Thyroid gland (tissue), 4 donors: ENCODE measurements at regions not wholly inside any gene's neighbourhood (a gene's known extent, or its start where the extent isn't known, plus 50 kb on each side); places are given as distances from the start of the nearest gene placed in this dataset.

Experiments used
- DNase-seq, 2 donors: peaks; one replicate each; pipeline ENCODE4 v3.0.0-alpha.2; 2019
- H3K27ac ChIP-seq, 3 donors: fragments of 200-600 bp; sonication (generic); 1 replicate in 2 of 3; 2 replicates in 1 of 3; pipeline ENCODE4 v1.5.1; 2016 to 2019; ENCODE audit warnings: mild to moderate bottlenecking in 1 of 3, moderate library complexity in 1 of 3
- H3K27me3 ChIP-seq: fragments of 200-600 bp; sonication (generic); one replicate; pipeline ENCODE4 v1.5.1; 2019
- H3K36me3 ChIP-seq, 2 donors: fragments of 200-600 bp; sonication (generic); one replicate each; pipeline ENCODE4 v1.5.1; 2016 to 2019
- H3K4me1 ChIP-seq, 2 donors: fragments of 200-600 bp; sonication (generic); one replicate each; pipeline ENCODE4 v1.5.1; 2017 to 2019
- H3K4me3 ChIP-seq, 3 donors: fragments of 200-600 bp; sonication (generic); replicated peaks in 1 of 3; 1 replicate in 2 of 3; 2 replicates in 1 of 3; pipeline ENCODE4 v1.5.1; 2016; ENCODE audit warnings: mild to moderate bottlenecking in 1 of 3
- H3K9me3 ChIP-seq: fragments of 200-600 bp; sonication (generic); one replicate; pipeline ENCODE4 v1.5.1; 2017
- CTCF ChIP-seq, 6 experiments: fragments of 200-600 bp in 3 of 6; fragments of 450-650 bp in 3 of 6; sonication (generic) in 3 of 6; IDR thresholded peaks; one replicate each; pipeline ENCODE4 v1.5.1; 2016 to 2019; ENCODE audit warnings: antibody characterized with exemption in 6 of 6, mild to moderate bottlenecking in 2 of 6, inconsistent platforms in 1 of 6, moderate library complexity in 1 of 6
- POLR2A ChIP-seq, 2 donors: fragments of 450-650 bp; IDR thresholded peaks; one replicate each; pipeline ENCODE4 v1.6.1; 2017; ENCODE audit warnings: antibody characterized with exemption in 2 of 2, mild to moderate bottlenecking in 2 of 2, moderate library complexity in 1 of 2
- WGBS, 2 donors: methylation state at CpG; one replicate each; pipeline ENCODE4 v1.1.5; 2017; 5-methylcytosine and 5-hydroxymethylcytosine counted together
- intact Hi-C: fragments of 100-400 bp; cut with DNase I; formaldehyde crosslinking; loops from one replicate; pipeline ENCODE4 v1.15.1; 2023

- Histone ChIP-seq H3K9me3 (no peaks in the 10 kb centered on the region), H3K27ac (no peak overlapping the region), H3K4me3 (no peak overlapping the region), H3K27me3 (no peaks in the 10 kb centered on the region), H3K4me1 (no peaks in the 10 kb centered on the region), H3K36me3 (no peaks in the 10 kb centered on the region)
- WGBS, 2 donors = 86 to 90% methylated on average over 4 of the region's 4 CpGs
- TF ChIP-seq POLR2A (IDR thresholded peaks at IDR 0.05) (no peak), CTCF (IDR thresholded peaks at IDR 0.05) (no peak)
- intact Hi-C loops = no loop called here
- no peak for DNase-seq
These were observed 152.3 kb upstream of the EGLN3 start for GRCh38 chr14:34103176-34103575.

GRCh38 chr14:34099635-34100034, 148.8 kb upstream of the EGLN3 start:
- Histone ChIP-seq H3K9me3 (no peaks in the 10 kb centered on the region), H3K36me3 (no peaks in the 10 kb centered on the region), H3K27me3 (no peaks in the 10 kb centered on the region), H3K27ac (no peak overlapping the region), H3K4me3 (no peak overlapping the region), H3K4me1 (no peaks in the 10 kb centered on the region)
- 85 to 88% methylated on average over 5 of the region's 5 CpGs for WGBS, 2 donors
- intact Hi-C loops = loop anchor here (2.0 to 5.0 kb wide), 2 partner anchors 128 to 259 kb away; no protein-coding TSS in a partner anchor
- DNase-seq = no peak
- TF ChIP-seq CTCF (IDR thresholded peaks at IDR 0.05) = no peak
- no peak for TF ChIP-seq POLR2A (IDR thresholded peaks at IDR 0.05)

- Histone ChIP-seq H3K9me3 (no peaks in the 10 kb centered on the region), H3K27ac (no peak overlapping the region), H3K27me3 (no peaks in the 10 kb centered on the region), H3K4me1 (no peaks in the 10 kb centered on the region), H3K4me3 (no peak overlapping the region), H3K36me3 (no peaks in the 10 kb centered on the region)
- TF ChIP-seq POLR2A (IDR thresholded peaks at IDR 0.05) (no peak), CTCF (IDR thresholded peaks at IDR 0.05) (no peak)
- intact Hi-C loops = loop anchor here (2.0 to 5.0 kb wide), 2 partner anchors 128 to 258 kb away; no protein-coding TSS in a partner anchor
- DNase-seq = no peak
These were observed 148.1 kb upstream of the EGLN3 start for GRCh38 chr14:34098985-34099349.

- Histone ChIP-seq H3K27me3 (no peaks in the 10 kb centered on the region), H3K4me3 (no peak overlapping the region), H3K9me3 (no peaks in the 10 kb centered on the region), H3K27ac (no peak overlapping the region), H3K36me3 (no peaks in the 10 kb centered on the region), H3K4me1 (no peaks in the 10 kb centered on the region)
- intact Hi-C loops = loop anchor here (2.0 to 5.0 kb wide), 2 partner anchors 129 to 258 kb away; no protein-coding TSS in a partner anchor
- WGBS, 2 donors = 53 to 56% methylated on average over 8 of the region's 8 CpGs
- DNase-seq = peak; percentile 36 to 59
- TF ChIP-seq CTCF (IDR thresholded peaks at IDR 0.05) (peak; percentile 41 to 83 (median 64)), POLR2A (IDR thresholded peaks at IDR 0.05) (no peak)
These were observed 147.4 kb upstream of the EGLN3 start for GRCh38 chr14:34098045-34098984.

- Histone ChIP-seq H3K4me3 (no peak overlapping the region), H3K27ac (no peak overlapping the region), H3K4me1 (no peaks in the 10 kb centered on the region), H3K27me3 (no peaks in the 10 kb centered on the region), H3K36me3 (no peaks in the 10 kb centered on the region), H3K9me3 (no peaks in the 10 kb centered on the region)
- no peak for DNase-seq
- 96 to 98% methylated on average over 8 to 9 of the region's 9 CpGs for WGBS, 2 donors
- intact Hi-C loops = loop anchor here (2.0 to 5.0 kb wide), 2 partner anchors 130 to 257 kb away; no protein-coding TSS in a partner anchor
- no peak for TF ChIP-seq POLR2A (IDR thresholded peaks at IDR 0.05)
These were observed 146.8 kb upstream of the EGLN3 start for GRCh38 chr14:34097644-34098043.
